H1 (cell line): ENCODE measurements at regions not wholly inside any gene's neighbourhood (a gene's known extent, or its start where the extent isn't known, plus 50 kb on each side); places are given as distances from the start of the nearest gene placed in this dataset.
A peak's percentile ranks its signal among the peaks of the same experiment; 100 is the strongest.

Experiments used
- CTCF ChIA-PET: fragments of 300-600 bp; sonication (Branson Sonifier 250); formaldehyde crosslinking; loops from one replicate; lab custom pipeline; 2021; ENCODE audit not compliant: partially characterized antibody; lab: Charles Lee
- POLR2A ChIA-PET: fragments of 300-600 bp; sonication (Branson Sonifier 250); formaldehyde crosslinking; loops from one replicate; lab custom pipeline; 2021; ENCODE audit warnings: inconsistent platforms; ENCODE audit not compliant: partially characterized antibody; lab: Charles Lee
- DNase-seq, 2 experiments: peaks; one replicate each; pipeline versions ENCODE4 v3.0.0 to v3.0.0-alpha.2; 2010 to 2022; ENCODE audit warnings: low spot score in 2 of 2, low read depth in 1 of 2, mixed read lengths in 1 of 2
- FAIRE-seq: peaks from 2 replicates; lab custom pipeline; 2011; peaks lifted over from hg19 to GRCh38; lab: Jason Lieb, UNC
- H2AFZ ChIP-seq: 2 replicates; pipeline ENCODE4 v1.8.1; 2012; ENCODE audit warnings: low read length, inconsistent platforms
- H2AK5ac ChIP-seq: 2 replicates; pipeline ENCODE4 v1.6.1; 2013; ENCODE audit warnings: low read depth, low read length
- H2BK120ac ChIP-seq: replicated peaks from 2 replicates; pipeline ENCODE3; 2013; ENCODE audit warnings: low read depth, low read length, inconsistent platforms
- H2BK12ac ChIP-seq: 2 replicates; pipeline ENCODE4 v1.6.1; 2013; ENCODE audit warnings: low read depth, low read length
- H2BK15ac ChIP-seq: 2 replicates; pipeline ENCODE4 v1.6.1; 2013; ENCODE audit warnings: low read length
- H2BK20ac ChIP-seq: 2 replicates; pipeline ENCODE4 v1.6.1; 2013; ENCODE audit warnings: low read length
- H2BK5ac ChIP-seq: 2 replicates; pipeline ENCODE4 v1.6.1; 2013; ENCODE audit warnings: low read depth, low read length
- H3K14ac ChIP-seq: 2 replicates; pipeline ENCODE4 v1.6.1; 2013; ENCODE audit warnings: inconsistent platforms; ENCODE audit not compliant: insufficient read length
- H3K18ac ChIP-seq: 2 replicates; pipeline ENCODE4 v1.6.1; 2013; ENCODE audit warnings: low read length; ENCODE audit errors: extremely low read depth
- H3K23ac ChIP-seq: 2 replicates; pipeline ENCODE4 v1.6.1; 2013; ENCODE audit warnings: inconsistent platforms; ENCODE audit not compliant: insufficient read length
- H3K23me2 ChIP-seq: 2 replicates; pipeline ENCODE4 v1.6.1; 2013; ENCODE audit warnings: low read depth, low read length
- H3K27ac ChIP-seq: 2 replicates; pipeline ENCODE4 v1.6.1; 2011; ENCODE audit warnings: low read depth, low read length, inconsistent platforms
- H3K27me3 ChIP-seq, 4 experiments: replicated peaks in 1 of 4; 1 replicate in 1 of 4; 2 replicates in 3 of 4; pipeline versions ENCODE4 v1.6.1 to v1.8.1; 2011 to 2013; ENCODE audit warnings: low read length in 3 of 4, mild to moderate bottlenecking in 3 of 4, inconsistent platforms in 2 of 4, mixed read lengths in 2 of 4, moderate library complexity in 1 of 4; ENCODE audit not compliant: control insufficient read depth in 3 of 4, insufficient read depth in 3 of 4; ENCODE audit errors: extremely low read depth in 1 of 4
- H3K36me3 ChIP-seq, 4 experiments: 2 replicates each; pipeline versions ENCODE4 v1.6.1 to v1.8.1; 2011 to 2013; ENCODE audit warnings: mild to moderate bottlenecking in 4 of 4, low read length in 3 of 4, moderate library complexity in 2 of 4, control low read depth in 1 of 4, inconsistent platforms in 1 of 4; ENCODE audit not compliant: insufficient read depth in 4 of 4, control insufficient read depth in 2 of 4
- H3K4ac ChIP-seq: replicated peaks from 2 replicates; pipeline ENCODE3; 2013; ENCODE audit warnings: low read length, low read depth, mixed read lengths, inconsistent platforms; ENCODE audit not compliant: insufficient read length
- H3K4me1 ChIP-seq, 4 experiments: replicated peaks in 1 of 4; 1 replicate in 1 of 4; 2 replicates in 3 of 4; pipeline versions ENCODE4 v1.6.1 to v1.8.1; 2011 to 2013; ENCODE audit warnings: low read length in 3 of 4, inconsistent platforms in 2 of 4, mixed read lengths in 1 of 4; ENCODE audit not compliant: insufficient read depth in 4 of 4, control insufficient read depth in 3 of 4
- H3K4me2 ChIP-seq, 2 experiments: 2 replicates each; pipeline versions ENCODE4 v1.6.1 to v1.8.1; 2011 to 2013; ENCODE audit warnings: low read depth in 2 of 2, low read length in 2 of 2, control low read depth in 1 of 2, inconsistent platforms in 1 of 2, mild to moderate bottlenecking in 1 of 2; ENCODE audit not compliant: insufficient read depth in 1 of 2
- H3K4me3 ChIP-seq, 4 experiments: fragments of 200-600, 300-600 bp in 1 of 4; sonication (generic), shearing (Covaris generic), sonication (Bioruptor Twin) in 1 of 4; 2 replicates each; pipeline versions ENCODE4 v1.5.1 to v1.8.1; 2011 to 2016; ENCODE audit warnings: low read length in 4 of 4, low read depth in 3 of 4, control low read depth in 2 of 4, inconsistent platforms in 2 of 4, mild to moderate bottlenecking in 2 of 4, mixed read lengths in 1 of 4, moderate library complexity in 1 of 4; ENCODE audit not compliant: insufficient read depth in 2 of 4; ENCODE audit errors: extremely low read depth in 1 of 4
- H3K56ac ChIP-seq: replicated peaks from 2 replicates; pipeline ENCODE3; 2013; ENCODE audit warnings: low read depth, mild to moderate bottlenecking, mixed read lengths, low read length, inconsistent platforms; ENCODE audit not compliant: insufficient read length
- H3K79me1 ChIP-seq: 2 replicates; pipeline ENCODE4 v1.6.1; 2013; ENCODE audit warnings: low read depth, low read length, control low read depth
- H3K79me2 ChIP-seq, 2 experiments: 2 replicates each; pipeline versions ENCODE4 v1.6.1 to v1.8.1; 2012 to 2013; ENCODE audit warnings: low read length in 2 of 2, mild to moderate bottlenecking in 2 of 2, inconsistent platforms in 1 of 2; ENCODE audit not compliant: insufficient read depth in 2 of 2, control insufficient read depth in 1 of 2
- H3K9ac ChIP-seq, 4 experiments: replicated peaks in 1 of 4; 1 replicate in 1 of 4; 2 replicates in 3 of 4; pipeline versions ENCODE4 v1.6.1 to v1.8.1; 2011 to 2013; ENCODE audit warnings: low read depth in 3 of 4, low read length in 3 of 4, control low read depth in 2 of 4, mild to moderate bottlenecking in 2 of 4, moderate library complexity in 2 of 4, inconsistent platforms in 1 of 4; ENCODE audit errors: extremely low read depth in 1 of 4
- H3K9me3 ChIP-seq, 2 experiments: 2 replicates each; pipeline versions ENCODE4 v1.6.1 to v1.8.1; 2012 to 2013; ENCODE audit warnings: mild to moderate bottlenecking in 2 of 2, moderate library complexity in 2 of 2, control low read depth in 1 of 2, inconsistent platforms in 1 of 2, low read depth in 1 of 2, low read length in 1 of 2, mixed read lengths in 1 of 2; ENCODE audit not compliant: insufficient read depth in 2 of 2
- H4K20me1 ChIP-seq, 2 experiments: replicated peaks in 1 of 2; 2 replicates each; pipeline versions ENCODE3 to v1.8.1; 2011 to 2013; ENCODE audit warnings: inconsistent platforms in 2 of 2, low read length in 2 of 2, mild to moderate bottlenecking in 1 of 2; ENCODE audit not compliant: insufficient read depth in 2 of 2, control insufficient read depth in 1 of 2
- H4K5ac ChIP-seq: 2 replicates; pipeline ENCODE4 v1.6.1; 2013; ENCODE audit warnings: low read length, low read depth, mixed read lengths, inconsistent platforms; ENCODE audit not compliant: insufficient read length
- H4K8ac ChIP-seq: 2 replicates; pipeline ENCODE4 v1.8.0; 2013; ENCODE audit warnings: mild to moderate bottlenecking, moderate library complexity, low read length, inconsistent platforms; ENCODE audit not compliant: insufficient read depth; ENCODE audit errors: extremely low read depth
- H4K91ac ChIP-seq: replicated peaks from 2 replicates; pipeline ENCODE3; 2013; ENCODE audit warnings: low read length, mixed read lengths, inconsistent platforms; ENCODE audit not compliant: insufficient read length
- CTBP2 ChIP-seq: IDR thresholded peaks from 2 replicates; pipeline ENCODE4 v1.7.0; 2011; ENCODE audit warnings: borderline replicate concordance, mild to moderate bottlenecking, moderate library complexity, mixed read lengths, low read length; ENCODE audit not compliant: insufficient read depth, insufficient read length
- EP300 ChIP-seq, 2 experiments: IDR thresholded peaks; 1 replicate in 1 of 2; 2 replicates in 1 of 2; pipeline ENCODE4 v1.6.1; 2011 to 2012; ENCODE audit warnings: low read depth in 2 of 2, low read length in 2 of 2, mild to moderate bottlenecking in 2 of 2, borderline replicate concordance in 1 of 2, inconsistent platforms in 1 of 2, moderate library complexity in 1 of 2
- POU5F1 ChIP-seq: IDR thresholded peaks from 2 replicates; pipeline ENCODE4 v1.6.1; 2011; ENCODE audit warnings: low read depth, mild to moderate bottlenecking, low read length, moderate library complexity
- SRF ChIP-seq: IDR thresholded peaks from 2 replicates; pipeline ENCODE4 v1.6.1; 2011; ENCODE audit warnings: mild to moderate bottlenecking, low read depth, low read length, moderate library complexity
- WGBS, 2 experiments: shearing (Covaris generic) in 1 of 2; methylation state at CpG; one replicate each; pipeline versions ENCODE4 v1.1.6 to v1.1.7; 2013 to 2015; ENCODE audit warnings: low lambda C conversion rate in 2 of 2, mixed read lengths in 2 of 2, inconsistent platforms in 1 of 2, low coverage in 1 of 2, missing lambda C conversion rate in 1 of 2; ENCODE audit not compliant: insufficient replicate concordance in 2 of 2, insufficient coverage in 1 of 2, insufficient read length in 1 of 2; ENCODE audit errors: extremely low coverage in 1 of 2, missing lambda C conversion rate in 1 of 2; 5-methylcytosine and 5-hydroxymethylcytosine counted together

DNA sequence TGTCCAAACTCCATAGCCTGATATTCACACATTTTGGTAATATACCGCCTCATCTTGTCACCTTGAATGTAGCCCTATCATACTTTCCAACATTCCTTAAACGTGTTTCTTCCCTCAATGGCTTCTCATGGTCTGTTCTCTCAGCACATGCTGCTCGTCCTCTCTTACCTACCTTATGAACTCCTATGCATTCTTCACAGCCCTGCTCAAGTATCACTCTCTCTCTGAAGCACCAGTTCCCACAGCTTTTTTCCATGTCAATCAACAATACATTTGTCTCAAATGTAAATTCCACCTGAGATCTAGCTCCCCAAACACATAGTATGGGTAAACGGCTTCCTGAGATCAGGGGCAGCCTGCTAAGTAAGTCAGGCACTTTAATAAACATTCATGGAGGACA, 85.2 kb upstream of the ZMIZ1 start:
- H3K79me2 ChIP-seq: no peaks in the 10 kb centered on the region
- no peaks in the 10 kb centered on the region for H3K36me3 ChIP-seq
- H3K4me1 ChIP-seq: peaks cover 0 to 22% (median 6%) of the 10 kb centered on the region in 4 experiments; a peak in 6 of 7 replicates
- no peak overlapping the region for H3K56ac ChIP-seq
- no peak for FAIRE-seq
- H3K4ac ChIP-seq: no peak overlapping the region
- no peak overlapping the region for H4K5ac ChIP-seq
- no peak overlapping the region for H2BK5ac ChIP-seq
- peak overlapping the region; percentile 35; the same call in 1 of the 2 replicates for H2BK12ac ChIP-seq
- no peak overlapping the region for H3K4me2 ChIP-seq
- CTCF ChIA-PET: interaction anchor here (1.0 to 2.2 kb wide), 7 partner anchors 8 to 231 kb away, joined by 3 to 6 read pairs (median 4); no protein-coding TSS in a partner anchor
- no peaks in the 10 kb centered on the region for H3K79me1 ChIP-seq
- POLR2A ChIA-PET: interaction anchor here (0.6 kb wide), 1 partner anchor 20 kb away, joined by 4 read pairs; no protein-coding TSS in a partner anchor
- no peaks in the 10 kb centered on the region for H3K9me3 ChIP-seq
- no peak overlapping the region for H2BK15ac ChIP-seq
- no peak for DNase-seq
- no peak overlapping the region for H2AFZ ChIP-seq
- no peak overlapping the region for H3K18ac ChIP-seq
- H3K14ac ChIP-seq: no peak overlapping the region
- no peak overlapping the region for H2BK20ac ChIP-seq
- no peaks in the 10 kb centered on the region for H3K27me3 ChIP-seq
- H2BK120ac ChIP-seq: no peak overlapping the region
- H3K23ac ChIP-seq: no peak overlapping the region
- no peak overlapping the region for H3K4me3 ChIP-seq
- H3K9ac ChIP-seq: no peak overlapping the region
- no peak overlapping the region for H4K91ac ChIP-seq
- 0 out of 2 replicates have a peak overlapping the region, but pooled peaks have one; percentile 40 for H2AK5ac ChIP-seq
- 81% methylated on average over 4 of the region's 4 CpGs; no CpG with 5 or more reads in 1 of the 2 experiments for WGBS, 2 experiments
- no peak overlapping the region for H4K8ac ChIP-seq
- no peaks in the 10 kb centered on the region for H3K23me2 ChIP-seq
- H3K27ac ChIP-seq: no peak overlapping the region
- no peak for TF ChIP-seq EP300 (IDR thresholded peaks at IDR 0.05; ENCODE audit: borderline replicate concordance in 1 of 2, low read depth in 2 of 2, low read length in 2 of 2)
- TF ChIP-seq POU5F1: no peak
- no peak for TF ChIP-seq CTBP2
- no peak for TF ChIP-seq SRF
- no peaks in the 10 kb centered on the region for H4K20me1 ChIP-seq
